ENCODE measurements at regions not wholly inside any gene's neighbourhood (a gene's known extent, or its start where the extent isn't known, plus 50 kb on each side); places are given as distances from the start of the nearest gene placed in this dataset.

DNA sequence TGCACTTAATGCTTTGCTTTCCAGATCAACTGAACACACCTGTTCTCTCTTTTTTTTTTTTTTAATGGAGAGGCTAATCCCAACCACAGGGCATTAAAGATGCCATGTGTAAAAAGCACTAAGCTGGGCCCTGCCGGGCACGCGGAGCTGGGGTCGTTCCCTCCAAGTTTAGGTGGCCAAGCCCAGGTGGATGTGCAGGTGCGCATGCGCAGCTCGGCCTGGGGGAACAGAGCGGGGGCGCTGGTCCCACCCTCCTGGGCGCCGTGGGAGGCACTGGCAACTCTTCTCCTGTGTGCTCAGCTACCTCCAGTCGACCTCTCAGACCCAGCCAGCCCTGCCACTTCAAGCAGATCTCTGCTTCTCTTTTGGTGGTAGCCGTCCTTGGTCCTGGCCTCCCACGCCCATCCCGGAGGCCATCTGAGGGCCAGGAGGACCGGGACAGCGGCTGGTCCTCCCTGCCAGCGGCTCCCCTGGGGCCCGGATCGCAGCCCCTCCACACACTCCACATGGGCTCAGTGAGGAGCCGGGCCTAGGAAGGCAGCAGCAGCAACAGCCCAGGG is 679.3 kb downstream of the BCL11B start:
- Histone ChIP-seq H3F3A (ENCODE audit: insufficient read depth, low read length, poor library complexity, severe bottlenecking) (no peaks in the 10 kb centered on the region), H3K4me2 (ENCODE audit: low read length) (no peak overlapping the region)
- TF ChIP-seq SMC3 (conservative IDR thresholded peaks at IDR 0.05; ENCODE audit: poor library complexity) (no peak), POLR2AphosphoS5 (IDR thresholded peaks at IDR 0.05) (no peak), MXI1 (conservative IDR thresholded peaks at IDR 0.05; ENCODE audit: poor library complexity, severe bottlenecking) (no peak), TAF1 (IDR thresholded peaks at IDR 0.05; ENCODE audit: low read depth) (no peak), RAD21 (conservative IDR thresholded peaks at IDR 0.05) (no peak), CTCF (IDR thresholded peaks at IDR 0.05; ENCODE audit: poor library complexity, severe bottlenecking) (no peak), EZH2 (IDR thresholded peaks at IDR 0.05; ENCODE audit: borderline replicate concordance, insufficient read depth, low read length, poor library complexity, severe bottlenecking) (no peak), EP300 (conservative IDR thresholded peaks at IDR 0.05; ENCODE audit: poor library complexity, severe bottlenecking) (no peak), REST (IDR thresholded peaks at IDR 0.05; ENCODE audit: borderline replicate concordance) (no peak)

DNA sequence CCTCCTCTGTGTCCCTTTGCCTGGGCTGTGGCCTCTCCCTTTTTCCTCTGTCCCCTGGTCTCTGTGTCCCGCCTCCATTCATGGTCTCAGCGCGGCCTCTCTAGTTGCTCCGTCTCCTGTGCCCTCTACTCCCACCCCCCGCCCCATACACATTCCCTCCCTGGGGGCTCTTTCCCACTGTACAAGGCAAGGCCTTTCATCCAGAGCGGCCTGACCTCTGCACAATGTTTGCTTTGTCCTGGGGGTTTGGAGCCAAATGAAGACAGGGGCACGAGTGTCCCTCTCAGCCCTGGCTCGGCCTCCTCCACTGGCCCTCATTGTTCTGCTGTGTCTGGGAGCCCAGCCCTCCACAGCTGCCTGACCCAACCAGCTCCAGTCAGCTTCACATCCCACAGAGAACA is 678.6 kb downstream of the BCL11B start:
- TF ChIP-seq TAF1 (IDR thresholded peaks at IDR 0.05; ENCODE audit: low read depth) = no peak
- no peak for TF ChIP-seq CTCF (IDR thresholded peaks at IDR 0.05; ENCODE audit: poor library complexity, severe bottlenecking)
- no peak for TF ChIP-seq EP300 (conservative IDR thresholded peaks at IDR 0.05; ENCODE audit: poor library complexity, severe bottlenecking)
- no peak for TF ChIP-seq REST (IDR thresholded peaks at IDR 0.05; ENCODE audit: borderline replicate concordance)
- TF ChIP-seq SMC3 (conservative IDR thresholded peaks at IDR 0.05; ENCODE audit: poor library complexity) = no peak
- TF ChIP-seq POLR2AphosphoS5 (IDR thresholded peaks at IDR 0.05) = no peak
- TF ChIP-seq MXI1 (conservative IDR thresholded peaks at IDR 0.05; ENCODE audit: poor library complexity, severe bottlenecking) = no peak
- no peak for TF ChIP-seq EZH2 (IDR thresholded peaks at IDR 0.05; ENCODE audit: borderline replicate concordance, insufficient read depth, low read length, poor library complexity, severe bottlenecking)
- TF ChIP-seq RAD21 (conservative IDR thresholded peaks at IDR 0.05) = no peak
- Histone ChIP-seq H3K9me2 (ENCODE audit: insufficient read depth, low read length) (no peaks in the 10 kb centered on the region), H3K9ac (ENCODE audit: low read length) (no peak overlapping the region), H2AFZ (ENCODE audit: low read depth, low read length) (no peak overlapping the region), H3K27me3 (ENCODE audit: insufficient read depth, low read depth, low read length) (no peaks in the 10 kb centered on the region), H3K4me3 (ENCODE audit: low read length) (no peak overlapping the region), H3K4me2 (ENCODE audit: low read length) (no peak overlapping the region), H3K36me3 (ENCODE audit: insufficient read depth, low read length) (no peaks in the 10 kb centered on the region), H3K79me2 (replicated peaks; ENCODE audit: insufficient read depth, low read length) (no peaks in the 10 kb centered on the region), H3F3A (ENCODE audit: insufficient read depth, low read length, poor library complexity, severe bottlenecking) (no peaks in the 10 kb centered on the region), H3K27ac (ENCODE audit: low read length) (no peak overlapping the region), H4K20me1 (ENCODE audit: insufficient read depth) (no peaks in the 10 kb centered on the region), H3K9me3 (ENCODE audit: low read length) (no peaks in the 10 kb centered on the region)

More for the DNA sequence above, 679.3 kb downstream of the BCL11B start:
- Histone ChIP-seq H3K36me3 (ENCODE audit: insufficient read depth, low read length) (no peaks in the 10 kb centered on the region), H3K27ac (ENCODE audit: low read length) (no peak overlapping the region), H3K27me3 (ENCODE audit: insufficient read depth, low read depth, low read length) (no peaks in the 10 kb centered on the region), H2AFZ (ENCODE audit: low read depth, low read length) (no peak overlapping the region), H3K79me2 (replicated peaks; ENCODE audit: insufficient read depth, low read length) (no peaks in the 10 kb centered on the region), H3K9me2 (ENCODE audit: insufficient read depth, low read length) (no peaks in the 10 kb centered on the region), H3K9me3 (ENCODE audit: low read length) (no peaks in the 10 kb centered on the region), H3K4me3 (ENCODE audit: low read length) (no peak overlapping the region), H3K9ac (ENCODE audit: low read length) (no peak overlapping the region), H4K20me1 (ENCODE audit: insufficient read depth) (no peaks in the 10 kb centered on the region)

Measured in neural cell (in vitro differentiated cells).